GM18870 (cell line): ENCODE measurements at regions not wholly inside any gene's neighbourhood (a gene's known extent, or its start where the extent isn't known, plus 50 kb on each side); places are given as distances from the start of the nearest gene placed in this dataset.

Source experiments
- ATAC-seq: cut with Tn5 transposase; IDR thresholded peaks from one replicate; pipeline ENCODE4 v1.9.1; 2021; ENCODE audit warnings: moderate library complexity; ENCODE audit not compliant: unreplicated experiment

DNA sequence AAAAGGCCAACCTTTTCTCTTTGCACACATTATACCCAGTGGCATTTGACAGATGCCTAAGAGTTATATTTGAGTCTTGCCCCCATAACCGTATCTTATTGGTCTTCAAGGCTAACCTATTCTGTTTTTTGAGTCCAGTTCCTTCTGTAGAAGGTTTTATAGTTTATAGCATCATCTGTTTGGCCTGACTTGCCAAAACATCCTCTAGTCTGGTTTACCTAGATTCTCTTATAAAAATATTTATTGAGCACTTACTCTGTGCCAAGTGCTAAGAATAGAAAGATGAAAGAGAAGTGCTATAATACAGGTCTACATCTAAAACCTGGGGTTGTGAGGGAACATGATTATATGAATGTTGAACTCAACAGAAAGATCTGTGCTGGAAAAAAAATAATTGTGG is 55.9 kb upstream of the PIP4K2A start:
- ATAC-seq: no peak

DNA sequence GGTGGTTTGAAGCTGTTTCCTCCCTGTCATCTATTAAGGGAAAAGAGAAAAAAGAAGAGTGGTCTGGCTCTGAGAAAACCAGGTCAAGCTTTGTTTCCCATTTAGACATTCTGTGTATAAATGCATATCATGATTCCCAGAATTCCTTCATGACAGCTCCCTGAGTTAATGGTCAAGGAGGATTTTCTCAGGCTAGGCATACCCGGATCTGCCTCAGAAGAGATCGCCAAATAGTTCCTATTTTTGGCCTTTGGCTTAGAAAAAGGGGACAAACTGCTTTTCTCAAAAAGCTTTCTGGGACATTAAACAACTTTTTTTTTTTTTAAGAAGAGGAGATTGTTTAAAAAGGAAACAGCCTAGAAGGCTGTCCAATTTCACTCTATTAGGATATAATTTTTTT is 53.5 kb upstream of the PIP4K2A start:
- ATAC-seq: no peak

DNA sequence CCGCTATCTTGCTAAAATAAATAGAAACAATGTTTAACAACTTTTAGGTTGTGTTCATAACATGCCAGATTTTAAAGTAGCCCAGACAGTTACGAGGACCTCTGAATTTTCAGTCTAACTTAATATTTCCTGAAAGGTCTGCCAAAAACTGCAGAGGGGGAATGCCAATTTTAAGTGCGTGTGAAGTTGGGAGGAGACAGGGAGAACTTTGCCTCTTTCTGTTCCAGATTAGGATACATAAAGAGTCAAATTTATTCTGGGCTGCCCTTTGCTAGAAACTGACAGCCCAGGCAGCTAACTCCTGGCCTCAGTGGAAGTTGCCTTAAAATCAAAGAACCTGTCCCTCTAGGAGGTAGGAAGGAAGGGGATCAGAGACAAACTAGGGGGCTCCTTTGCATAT is 52.3 kb upstream of the PIP4K2A start:
- ATAC-seq: no peak

DNA sequence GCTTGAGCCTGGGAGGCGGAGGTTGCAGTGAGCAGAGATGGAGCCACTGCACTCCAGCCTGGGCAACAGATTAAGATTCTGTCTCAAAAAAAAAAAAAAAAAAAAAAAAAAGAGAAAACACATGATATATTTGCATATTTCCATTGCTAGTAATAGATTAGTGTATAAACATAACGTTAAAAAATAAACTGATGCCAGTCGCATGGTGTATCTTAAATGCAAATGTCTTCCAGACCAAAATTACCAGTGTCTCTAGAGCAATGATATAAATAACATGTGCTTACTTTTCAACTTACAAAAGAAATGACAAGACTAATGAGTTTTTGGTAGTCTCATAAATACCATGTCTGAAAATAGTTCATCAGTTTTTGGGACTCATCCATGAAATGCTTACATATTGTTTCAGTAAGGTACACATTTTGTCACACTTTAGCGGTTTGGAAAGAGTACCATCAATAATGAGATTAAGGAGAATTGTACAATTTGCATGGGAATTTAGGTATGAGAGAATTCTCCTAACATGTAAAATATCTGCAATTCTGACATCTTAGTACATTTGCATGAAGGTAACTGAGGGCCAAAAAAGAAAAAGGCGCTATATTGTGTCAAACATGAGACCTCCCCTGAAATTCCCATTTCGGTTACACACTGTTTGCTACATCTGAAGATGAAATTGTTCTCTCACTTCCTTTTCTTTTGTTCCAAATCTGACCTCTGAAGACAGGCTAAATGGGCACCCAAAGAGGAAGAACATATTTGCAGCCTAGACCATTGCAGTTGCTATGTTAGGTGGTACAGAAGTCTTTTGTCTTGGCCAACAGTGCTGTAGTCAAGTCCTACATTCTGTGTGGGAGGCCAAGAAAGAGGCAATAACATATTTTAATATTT is 51.5 kb upstream of the PIP4K2A start:
- peak; percentile 70 for ATAC-seq

DNA sequence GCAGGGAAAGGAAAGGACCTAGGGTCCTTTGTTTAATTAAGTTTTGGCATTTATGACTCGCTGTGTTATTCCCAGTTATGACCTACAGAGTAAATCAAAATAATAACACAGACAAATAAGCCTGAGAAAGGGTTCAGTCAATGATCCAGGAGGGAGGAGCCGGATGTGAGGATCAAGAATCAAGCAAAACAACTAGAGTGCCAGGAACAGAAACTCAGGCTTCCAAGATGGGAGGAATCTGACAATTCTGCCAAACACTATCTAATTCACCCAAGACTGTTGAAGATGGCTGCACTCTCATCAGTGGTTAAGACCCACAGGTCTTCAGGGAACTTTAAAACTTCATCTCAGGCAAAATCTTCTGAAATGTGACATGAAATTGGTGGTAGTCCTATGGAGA is 50.3 kb upstream of the PIP4K2A start:
- ATAC-seq: no peak
